GM04504 (cell line): ENCODE measurements at regions not wholly inside any gene's neighbourhood (a gene's known extent, or its start where the extent isn't known, plus 50 kb on each side); places are given as distances from the start of the nearest gene placed in this dataset.
A peak's percentile ranks its signal among the peaks of the same experiment; 100 is the strongest.
"Not testable (repeated sequence)": the region's sequence is repeated elsewhere in the genome, so short reads cannot be mapped to it uniquely, and the experiment has no call there.

Source experiments
- DNase-seq: peaks from one replicate; pipeline ENCODE4 v3.0.0-alpha.2; 2012; ENCODE audit warnings: low read depth

DNA sequence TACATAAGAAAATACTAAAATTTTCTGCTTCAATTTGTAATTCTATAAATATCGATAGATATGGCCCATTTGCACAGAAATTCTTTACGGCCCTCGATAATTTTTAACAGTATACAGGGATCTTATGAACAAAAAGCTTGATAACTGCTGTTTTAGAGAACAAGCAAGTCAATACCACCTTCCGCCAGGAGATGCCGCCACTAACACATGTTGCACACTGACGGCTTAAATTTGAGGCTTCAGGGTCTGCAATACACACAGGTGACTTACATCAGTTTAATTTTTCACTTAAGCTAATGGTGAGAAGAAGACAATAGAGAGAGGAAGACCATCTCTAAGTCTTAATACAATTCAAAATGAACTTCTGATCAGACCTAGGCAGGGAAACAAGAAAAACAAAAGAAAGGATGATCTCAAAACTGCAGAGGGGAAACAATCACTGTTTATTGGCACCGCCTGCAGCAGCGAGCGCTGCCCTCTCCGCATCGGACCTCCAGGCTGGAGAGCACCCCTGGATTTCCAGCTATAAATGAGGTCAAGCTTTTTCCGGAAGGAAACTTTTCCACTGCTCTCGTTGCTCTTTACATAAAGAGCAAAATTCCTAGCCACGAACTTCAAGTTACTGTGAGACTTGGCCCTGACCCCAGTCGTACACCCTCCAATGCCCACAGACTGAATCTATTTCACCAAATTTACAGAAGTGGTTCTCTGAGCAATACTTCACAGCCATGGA is 53.9 kb downstream of the OTOR start:
- no peak for DNase-seq

DNA sequence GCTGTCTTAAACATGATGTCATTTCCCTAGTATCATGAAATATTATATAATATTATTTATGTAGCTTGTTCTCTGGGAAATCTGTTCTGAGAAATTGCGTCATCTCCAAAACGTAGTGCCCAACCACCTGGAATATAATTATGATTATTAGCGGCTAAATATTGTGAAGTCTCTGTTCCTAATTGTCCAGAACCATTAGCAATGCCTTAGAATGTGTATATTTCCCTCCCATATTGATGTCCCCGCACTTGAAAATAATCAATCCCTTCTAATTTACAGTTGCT is 54.4 kb downstream of the OTOR start:
- no peak for DNase-seq

DNA sequence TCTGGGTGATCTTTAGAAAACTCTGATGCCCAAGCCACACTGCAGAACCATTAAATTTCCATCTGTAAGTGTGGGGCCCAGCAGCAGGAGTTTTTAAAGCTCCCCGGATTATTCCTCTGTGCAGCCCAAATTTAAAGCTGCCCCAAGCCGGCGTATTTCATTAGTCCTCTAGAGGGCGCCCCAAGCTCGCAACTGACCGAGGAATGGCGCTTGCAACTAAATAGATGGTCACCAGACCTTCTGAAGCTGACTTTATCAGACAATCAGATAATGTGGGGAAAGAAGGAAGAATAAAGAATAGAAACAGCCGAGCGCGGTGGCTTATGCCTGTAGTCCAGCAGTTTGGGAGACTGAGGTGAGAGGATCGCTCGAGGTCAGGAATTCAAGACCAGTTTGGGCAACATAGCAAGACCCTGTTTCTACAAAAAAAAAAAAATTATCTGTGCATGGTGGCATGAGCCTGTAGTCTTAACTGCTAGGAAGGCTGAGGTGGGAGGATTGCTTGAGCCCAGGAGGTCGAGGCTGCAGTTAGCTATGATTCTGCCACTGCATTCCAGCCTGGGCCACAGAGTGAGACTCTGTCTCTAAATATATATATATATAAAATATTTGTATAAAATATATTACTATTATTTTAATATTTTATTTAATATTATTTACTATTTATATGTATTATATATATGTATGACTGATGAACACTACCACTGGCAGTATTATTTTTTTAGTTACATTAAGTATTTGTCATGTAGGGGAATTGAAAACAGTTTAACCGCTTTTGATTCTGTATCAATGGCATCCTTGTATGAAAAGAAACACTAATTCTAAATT is 56.0 kb downstream of the OTOR start:
- DNase-seq, result peak; percentile 23

DNA sequence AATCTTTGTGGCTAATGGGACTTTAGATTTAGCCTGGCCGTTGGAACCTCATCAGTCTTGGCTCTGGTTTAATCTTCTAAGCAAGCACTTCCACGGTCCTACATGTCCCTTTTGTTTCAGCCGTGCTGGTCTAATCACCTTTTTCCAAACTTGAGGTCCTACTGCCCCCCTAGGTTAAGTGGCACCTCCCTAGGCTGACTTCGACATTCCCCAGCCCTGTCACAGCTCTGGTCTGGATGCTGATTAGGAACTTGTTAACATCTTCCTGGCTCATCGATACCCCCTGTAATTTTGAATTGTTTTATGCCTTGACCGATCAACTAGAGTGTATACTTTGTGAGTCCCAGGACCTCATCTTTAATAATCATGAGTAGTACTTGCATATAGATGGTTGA is 56.6 kb downstream of the OTOR start:
- DNase-seq, result no peak

DNA sequence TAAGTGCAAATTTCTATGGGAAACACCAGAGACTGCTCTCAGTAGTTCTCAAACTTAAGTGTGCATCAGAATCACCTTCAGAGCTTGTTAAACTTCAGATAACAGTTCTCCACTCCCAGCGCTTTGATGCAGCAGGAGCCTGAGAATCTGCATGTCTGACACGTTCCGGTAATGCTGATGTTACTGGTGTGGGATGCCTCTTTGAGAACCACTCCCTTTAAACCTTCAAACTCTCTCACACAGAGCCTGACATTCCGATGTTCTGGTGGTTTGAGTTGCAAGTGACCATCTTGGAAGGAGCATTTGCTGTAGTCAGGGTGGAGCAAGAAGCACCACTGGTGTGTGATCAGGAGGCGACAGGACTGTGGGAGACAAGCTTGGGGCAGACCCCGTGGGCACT is 57.9 kb downstream of the OTOR start:
- DNase-seq, result no peak

DNA sequence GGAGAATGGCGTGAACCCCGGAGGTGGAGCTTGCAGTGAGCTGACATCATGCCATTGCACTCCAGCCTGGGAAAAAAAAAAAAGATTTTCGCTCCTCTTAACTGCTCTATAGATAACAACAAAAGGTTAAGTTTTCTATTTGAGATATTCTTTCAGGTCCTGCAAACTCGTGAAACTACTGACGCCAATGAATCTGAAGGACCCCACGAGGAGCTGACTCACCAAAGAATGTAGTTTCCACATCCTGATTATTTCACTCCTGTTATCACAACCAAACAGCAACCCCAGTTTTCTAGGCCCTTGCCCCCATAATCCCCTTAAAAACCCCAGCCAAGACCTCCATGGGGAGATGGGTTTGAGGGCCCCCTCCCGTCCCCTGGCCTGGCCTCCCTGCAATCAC is 58.7 kb downstream of the OTOR start:
- DNase-seq, result no peak

DNA sequence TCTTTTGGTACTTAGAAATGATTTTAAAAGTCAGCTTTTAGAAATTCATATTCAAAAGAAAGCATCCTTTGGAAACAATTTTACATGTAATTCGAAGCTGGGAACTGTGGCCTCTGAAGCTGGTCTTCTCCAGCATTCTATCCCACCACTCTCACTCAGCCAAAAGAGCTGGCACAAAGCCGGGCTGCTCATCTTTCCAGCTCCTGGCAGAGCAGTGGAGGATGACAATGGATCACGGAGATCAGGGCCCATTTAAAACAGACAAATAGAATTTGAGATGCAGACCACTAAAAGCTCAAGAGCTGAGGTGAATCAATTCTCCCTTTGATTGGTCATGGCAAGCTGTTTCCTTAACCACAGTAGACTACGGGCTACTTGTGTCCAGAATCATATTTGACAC is 60.6 kb downstream of the OTOR start:
- DNase-seq, result no peak

DNA sequence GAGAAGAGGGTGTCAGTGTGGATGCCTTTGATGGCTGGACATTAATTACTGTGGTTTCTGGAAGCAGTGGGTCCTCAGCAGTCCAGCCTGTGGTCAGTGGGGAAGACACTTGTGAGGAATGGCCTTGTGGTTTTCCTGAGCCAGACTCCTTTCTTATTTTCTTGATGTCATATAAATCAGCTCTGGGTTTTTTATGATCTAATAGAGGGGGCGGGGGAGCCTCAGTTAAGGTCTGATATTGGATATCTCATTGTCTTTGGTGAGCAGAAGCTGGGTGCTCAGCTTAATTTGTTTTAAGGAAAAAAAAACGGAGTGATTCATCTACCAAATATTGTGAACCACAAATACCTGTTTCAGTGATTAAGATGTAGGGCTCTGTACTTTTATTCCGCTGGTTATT is 62.1 kb downstream of the OTOR start:
- DNase-seq, result no peak

DNA sequence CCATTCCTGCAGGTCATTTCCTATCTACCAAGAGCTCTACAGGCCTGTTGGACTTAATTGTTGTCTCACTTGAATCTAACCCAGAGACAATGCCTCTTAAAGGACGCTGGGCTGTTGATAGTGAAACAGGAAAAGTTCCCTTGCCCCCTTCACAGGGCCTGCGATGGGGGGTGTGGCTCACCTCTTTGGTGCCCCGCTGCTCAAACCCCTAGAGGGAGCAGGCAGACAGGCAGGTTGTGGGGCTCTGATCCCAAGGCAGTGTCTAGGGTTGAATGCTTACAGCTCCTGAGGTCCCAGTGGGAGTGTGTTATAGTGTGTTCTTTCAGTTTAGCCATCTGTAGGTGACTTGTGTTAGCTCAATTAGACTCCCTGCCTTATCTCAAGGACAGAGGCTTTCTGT is 68.0 kb downstream of the OTOR start:
- no peak for DNase-seq

DNA sequence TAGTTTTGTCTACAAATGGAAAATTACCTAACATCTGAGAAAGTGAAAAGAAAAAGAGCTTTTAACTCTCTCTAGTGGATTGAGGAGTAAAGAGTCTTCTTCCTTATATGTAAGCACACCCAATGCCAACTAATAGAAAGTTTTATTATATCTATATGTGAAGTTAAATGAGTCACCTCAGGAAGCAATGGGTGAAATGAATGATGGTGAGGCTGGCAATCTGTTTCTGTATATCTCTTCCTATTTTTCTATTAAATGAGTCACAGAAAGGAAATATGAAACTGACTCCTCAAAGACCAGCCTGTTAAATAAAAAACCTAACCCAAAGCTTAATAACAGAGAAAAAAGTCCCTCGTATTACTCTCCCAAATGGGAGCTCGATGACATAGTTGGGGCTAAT is 71.3 kb downstream of the OTOR start:
- DNase-seq, result no peak

DNA sequence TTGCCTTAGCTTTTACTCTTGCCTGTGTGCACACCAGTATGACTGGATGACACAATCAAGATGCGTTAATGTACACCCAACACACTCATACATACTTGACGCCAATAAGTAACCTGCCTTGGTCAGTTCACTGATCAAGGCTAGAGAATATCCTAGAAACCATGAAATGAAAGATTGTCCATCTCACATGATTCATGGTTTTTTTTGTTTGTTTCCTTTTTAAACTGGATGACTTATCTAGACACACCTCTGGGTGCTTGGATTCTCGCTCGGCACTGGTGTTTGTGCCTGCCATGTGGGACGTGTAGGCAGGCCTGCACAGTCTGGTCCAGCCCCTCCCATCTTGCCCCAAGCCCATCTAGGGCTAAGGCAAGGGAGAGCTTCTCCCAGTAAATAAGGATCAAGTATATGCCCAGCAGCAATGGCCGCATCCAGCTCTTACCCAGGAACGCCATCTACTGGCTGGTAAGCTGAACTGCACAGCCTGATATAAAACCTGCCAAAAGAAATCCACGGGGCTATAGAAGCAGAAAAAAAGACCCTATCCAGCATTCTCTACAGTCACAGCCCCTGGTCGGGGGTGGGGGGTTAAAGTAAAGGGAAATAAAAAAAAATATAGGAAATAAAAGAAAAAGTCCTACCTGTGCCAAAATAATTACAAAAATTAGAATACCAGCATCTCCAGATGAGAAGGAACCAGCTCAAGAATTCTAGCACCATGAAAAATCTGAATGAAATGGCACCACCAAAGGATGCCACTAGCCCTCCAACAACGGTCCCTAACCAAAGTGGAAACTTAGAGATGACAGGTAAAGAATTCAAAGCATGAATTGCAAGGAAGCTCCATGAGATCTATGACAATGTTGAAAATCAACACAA is 73.3 kb downstream of the OTOR start:
- no peak for DNase-seq

DNA sequence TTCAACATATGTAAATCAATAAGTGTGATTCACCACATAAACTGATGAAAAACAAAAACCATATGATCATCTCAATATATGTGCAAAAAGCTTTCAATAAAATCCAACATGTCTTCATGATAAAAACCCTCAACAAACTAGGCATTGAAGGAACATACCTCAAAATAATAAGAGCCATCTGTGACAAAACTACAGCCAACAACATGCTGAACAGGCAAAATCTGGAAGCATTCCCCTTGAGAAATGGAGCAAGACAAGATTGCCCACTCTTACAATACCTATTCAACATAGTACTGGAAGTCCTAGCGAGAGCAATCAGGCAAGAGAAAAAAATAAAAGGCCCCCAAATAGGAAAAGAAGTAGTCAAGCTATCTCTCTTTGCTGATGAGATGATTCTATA is 76.5 kb downstream of the OTOR start:
- no peak for DNase-seq

DNA sequence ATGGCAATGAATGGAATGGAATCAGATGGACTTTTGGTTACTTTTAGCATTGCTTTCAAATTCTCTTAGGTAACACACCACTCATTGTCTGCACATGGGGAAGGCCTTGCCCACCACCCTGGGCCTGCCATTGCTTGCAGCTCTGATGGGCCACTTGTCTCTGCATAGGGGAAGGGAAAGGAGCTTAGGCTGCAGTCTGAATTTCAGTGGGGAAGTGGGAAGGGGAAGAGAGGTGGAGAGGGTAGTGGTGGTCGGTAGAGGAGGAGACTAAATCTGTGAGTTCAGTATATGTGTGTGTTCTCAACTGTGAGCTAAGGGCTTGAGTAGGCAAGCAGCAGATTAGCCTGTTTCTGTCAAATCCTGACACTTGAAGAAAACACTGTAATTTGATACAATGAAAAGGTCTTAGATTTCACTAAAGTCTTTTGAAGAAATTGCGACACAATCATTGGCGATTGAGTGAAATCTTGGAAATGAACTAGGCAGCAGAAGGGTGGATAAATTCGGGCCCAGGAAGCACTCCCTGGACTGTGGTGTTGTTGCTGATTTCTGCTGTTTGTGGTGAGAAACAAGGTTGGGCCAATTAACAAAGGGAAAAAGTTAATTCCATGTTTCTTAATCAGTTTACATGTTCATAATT is 80.6 kb downstream of the OTOR start:
- DNase-seq, result no peak

DNA sequence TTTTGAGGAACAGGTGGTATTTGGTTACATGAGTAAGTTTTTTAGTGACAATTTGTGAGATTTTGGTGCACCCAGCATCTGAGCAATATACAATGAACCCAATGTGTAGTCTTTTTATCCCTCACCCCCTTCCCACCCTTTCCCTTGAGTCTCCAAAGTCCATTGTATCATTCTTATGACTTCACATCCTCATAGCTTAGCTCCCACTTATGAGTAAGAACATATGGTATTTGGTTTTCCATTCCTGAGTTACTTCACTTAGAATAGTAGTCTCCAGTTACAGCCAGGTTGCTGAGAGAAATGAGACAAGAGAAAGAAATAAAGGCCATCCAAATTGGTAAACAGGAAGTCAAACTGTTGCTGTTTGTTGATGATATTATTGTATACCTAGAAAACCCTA is 87.5 kb downstream of the OTOR start:
- not testable (repeated sequence) for DNase-seq

DNA sequence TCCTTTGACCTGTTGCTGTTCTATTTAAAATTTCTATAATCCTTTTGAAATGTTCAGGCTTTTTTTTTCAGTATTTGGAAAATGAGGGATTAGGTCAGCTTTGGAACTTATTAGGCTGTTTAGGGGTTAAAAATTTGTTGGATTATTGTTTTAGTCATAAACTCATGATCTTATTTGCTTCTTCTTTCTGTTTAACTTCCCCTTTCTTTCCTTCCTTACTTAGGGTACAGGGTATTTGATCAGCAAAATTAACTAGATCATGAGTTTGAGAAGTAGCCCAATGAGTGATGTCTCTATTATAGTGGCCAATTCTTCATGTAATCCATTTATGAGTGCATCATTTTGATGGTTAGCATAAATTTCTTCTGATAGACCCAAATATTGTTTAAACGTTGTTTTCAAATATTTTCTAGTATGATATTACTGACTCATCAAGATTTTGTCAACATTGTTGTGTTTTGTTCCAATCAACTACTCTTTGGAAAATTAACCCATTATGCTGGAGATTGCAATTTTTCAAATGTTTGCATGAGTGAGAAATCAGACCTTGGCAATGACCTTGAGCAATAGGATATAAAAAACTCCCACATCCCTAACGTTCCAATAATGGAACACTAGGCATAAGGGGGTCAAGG is 94.4 kb downstream of the OTOR start:
- no peak for DNase-seq

DNA sequence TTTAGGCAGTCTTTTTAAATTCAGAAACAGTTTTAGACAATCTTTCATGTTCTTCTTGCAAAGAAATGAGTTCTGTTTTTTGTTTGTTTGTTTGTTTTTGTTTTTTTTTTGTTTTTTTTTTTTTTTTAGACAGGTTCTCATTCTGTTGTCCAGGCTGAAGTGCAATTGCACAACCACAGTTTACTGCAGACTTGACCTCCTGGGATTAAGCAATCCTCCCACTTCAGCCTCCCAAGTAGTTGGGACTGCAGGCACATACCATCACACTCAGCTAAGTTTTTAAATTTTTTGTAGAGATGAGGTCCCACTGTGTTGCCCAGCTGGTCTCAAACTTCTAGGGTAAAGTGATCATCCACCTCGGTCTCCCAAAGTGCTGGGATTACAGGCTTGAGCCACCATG is 96.2 kb downstream of the OTOR start:
- no peak for DNase-seq

DNA sequence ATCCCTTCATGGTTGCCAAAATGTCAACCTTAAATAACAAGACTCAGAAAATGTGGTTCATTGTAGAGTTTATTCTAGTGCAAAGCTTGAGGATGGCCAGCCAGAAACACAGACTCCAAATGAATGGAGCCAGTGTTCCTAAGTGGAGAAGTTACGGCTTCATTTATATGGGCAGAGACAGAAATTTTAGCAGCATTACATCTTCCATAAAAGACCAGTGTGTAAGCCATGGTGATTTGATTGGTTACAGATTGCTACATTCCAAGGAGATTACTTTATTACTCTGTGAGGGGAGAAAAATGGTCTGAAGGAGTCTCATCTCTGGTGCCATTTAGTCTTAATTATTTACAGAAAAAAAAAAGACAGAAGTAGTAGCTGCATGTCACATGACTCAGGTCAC is 97.8 kb downstream of the OTOR start:
- peak; percentile 39 for DNase-seq

DNA sequence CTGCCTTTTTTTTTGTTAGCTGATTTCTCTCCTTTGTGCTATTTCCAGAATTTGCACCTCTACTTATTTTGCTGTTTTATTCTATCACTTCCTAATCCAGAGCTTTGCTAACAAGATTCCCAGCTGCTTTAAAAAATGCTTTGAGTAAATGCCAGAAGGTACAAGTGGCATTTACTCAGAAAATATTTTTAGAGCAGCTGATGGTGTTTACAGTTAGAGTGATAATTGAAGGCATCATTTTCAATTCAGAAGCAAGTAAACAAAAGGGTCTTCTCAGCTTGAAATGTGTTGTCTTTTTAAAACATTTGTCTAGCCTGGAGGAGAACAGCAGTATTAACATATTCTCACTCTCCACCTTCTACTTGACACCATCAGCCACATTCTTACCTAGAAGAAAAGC is 99.9 kb downstream of the OTOR start:
- DNase-seq, result no peak

DNA sequence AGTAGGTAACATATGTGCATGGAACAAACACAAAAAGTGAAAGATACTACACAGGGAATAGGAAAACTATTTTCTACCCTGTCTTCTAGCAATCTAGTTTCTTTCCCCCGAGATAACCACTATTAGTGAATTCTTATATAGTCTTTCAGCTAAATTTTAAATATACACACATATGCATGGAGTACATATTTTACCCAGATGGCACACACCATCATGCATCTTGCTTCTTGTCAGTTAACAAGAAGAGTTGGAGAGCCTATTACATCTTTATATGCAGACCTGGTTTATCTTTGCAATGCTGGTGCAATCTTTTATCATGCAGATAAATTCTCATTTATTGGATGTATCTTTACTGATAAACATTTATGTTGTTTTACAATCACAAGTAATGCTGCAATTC is 100.4 kb downstream of the OTOR start:
- DNase-seq, result no peak

DNA sequence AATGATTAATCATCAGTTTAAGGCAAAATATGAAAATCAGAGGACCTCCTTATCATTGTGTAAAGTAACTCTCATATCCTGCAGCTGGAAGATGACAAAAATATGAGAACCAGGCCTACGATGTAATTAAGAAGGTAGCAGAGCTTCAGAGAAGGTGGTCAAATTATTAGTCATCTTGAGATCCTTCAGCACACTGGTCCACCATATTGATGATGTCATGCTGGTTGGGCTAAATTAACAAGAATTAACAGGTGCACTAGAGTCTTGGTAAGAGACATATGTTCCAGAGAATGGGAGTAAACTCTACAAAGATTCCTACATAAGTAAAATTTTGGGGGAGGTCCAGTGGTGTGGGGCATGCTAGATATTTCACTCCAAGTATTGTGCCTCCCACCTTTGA is 112.8 kb downstream of the OTOR start:
- no peak for DNase-seq

DNA sequence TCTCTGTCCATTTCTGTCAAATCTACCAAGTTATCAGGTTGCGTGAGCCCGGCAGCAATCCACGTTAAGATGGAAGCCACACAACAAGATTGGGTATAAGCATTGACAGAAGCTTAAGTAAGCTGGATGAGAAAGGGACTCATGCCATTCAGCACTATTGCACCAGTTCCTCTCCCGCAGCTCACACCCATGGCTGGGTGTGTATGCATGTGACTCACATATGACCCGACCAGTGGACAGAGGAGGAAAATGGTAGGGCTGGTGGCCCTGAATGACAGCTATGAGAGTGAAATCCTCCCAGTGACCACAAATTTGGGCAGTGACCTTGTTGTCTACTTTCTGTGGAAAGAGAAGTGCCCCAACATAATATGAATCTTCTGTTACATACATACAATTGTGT is 113.5 kb downstream of the OTOR start:
- DNase-seq, result no peak

DNA sequence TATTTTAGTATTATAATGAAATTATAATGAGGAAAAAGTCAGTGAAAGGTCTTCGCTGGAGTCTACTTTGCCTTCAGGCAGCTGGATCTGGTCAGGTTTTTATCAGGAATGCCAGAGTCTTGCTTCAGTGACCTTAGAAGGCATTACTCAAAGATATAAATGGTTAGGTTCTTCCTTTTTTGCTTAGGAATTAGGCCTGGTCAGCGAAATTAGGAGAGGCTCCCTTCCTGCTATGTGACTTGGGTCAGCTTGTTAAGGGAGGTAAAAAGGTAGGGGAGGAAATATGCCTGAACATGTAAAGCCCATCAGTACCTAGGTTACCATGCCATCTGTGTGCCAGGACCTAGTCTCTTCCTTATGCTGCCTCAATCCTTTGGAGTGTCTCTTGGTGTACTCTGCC is 115.1 kb downstream of the OTOR start:
- DNase-seq, result no peak
